ENCODE measurements at regions not wholly inside any gene's neighbourhood (a gene's known extent, or its start where the extent isn't known, plus 50 kb on each side); places are given as distances from the start of the nearest gene placed in this dataset.

DNA sequence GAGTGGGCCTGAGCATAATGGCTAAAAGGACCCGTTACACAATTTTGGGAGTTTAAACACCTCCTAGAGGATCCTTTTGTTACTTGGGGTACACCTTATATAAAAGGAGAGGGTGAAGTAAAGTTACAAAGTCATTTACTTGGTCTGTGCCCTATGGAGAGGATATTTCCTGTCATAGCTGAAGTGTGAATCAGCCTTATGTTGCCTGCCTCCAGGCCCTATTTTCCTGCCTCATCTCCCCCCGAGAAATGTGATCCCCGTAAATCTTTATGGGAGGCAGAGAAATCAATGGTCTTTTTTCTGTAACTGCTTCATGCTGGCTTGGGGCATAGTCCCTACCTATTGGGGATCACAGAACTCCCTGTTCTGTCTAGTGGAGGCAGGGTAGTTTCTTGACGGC is 906.6 kb downstream of the DSC3 start:
- TF ChIP-seq, protein P1, sequence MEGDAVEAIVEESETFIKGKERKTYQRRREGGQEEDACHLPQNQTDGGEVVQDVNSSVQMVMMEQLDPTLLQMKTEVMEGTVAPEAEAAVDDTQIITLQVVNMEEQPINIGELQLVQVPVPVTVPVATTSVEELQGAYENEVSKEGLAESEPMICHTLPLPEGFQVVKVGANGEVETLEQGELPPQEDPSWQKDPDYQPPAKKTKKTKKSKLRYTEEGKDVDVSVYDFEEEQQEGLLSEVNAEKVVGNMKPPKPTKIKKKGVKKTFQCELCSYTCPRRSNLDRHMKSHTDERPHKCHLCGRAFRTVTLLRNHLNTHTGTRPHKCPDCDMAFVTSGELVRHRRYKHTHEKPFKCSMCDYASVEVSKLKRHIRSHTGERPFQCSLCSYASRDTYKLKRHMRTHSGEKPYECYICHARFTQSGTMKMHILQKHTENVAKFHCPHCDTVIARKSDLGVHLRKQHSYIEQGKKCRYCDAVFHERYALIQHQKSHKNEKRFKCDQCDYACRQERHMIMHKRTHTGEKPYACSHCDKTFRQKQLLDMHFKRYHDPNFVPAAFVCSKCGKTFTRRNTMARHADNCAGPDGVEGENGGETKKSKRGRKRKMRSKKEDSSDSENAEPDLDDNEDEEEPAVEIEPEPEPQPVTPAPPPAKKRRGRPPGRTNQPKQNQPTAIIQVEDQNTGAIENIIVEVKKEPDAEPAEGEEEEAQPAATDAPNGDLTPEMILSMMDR (IDR thresholded peaks at IDR 0.05): no peak
- no peak for TF ChIP-seq POLR2A (IDR thresholded peaks at IDR 0.05)

Measured in heart left ventricle (tissue), 13 donors.